ENCODE measurements at regions not wholly inside any gene's neighbourhood (a gene's known extent, or its start where the extent isn't known, plus 50 kb on each side); places are given as distances from the start of the nearest gene placed in this dataset.

GRCh38 chr2:22486343-22486742 lies 898.6 kb upstream of the KLHL29 start:
- no peak for TF ChIP-seq CTCF (IDR thresholded peaks at IDR 0.05)
- no peak for TF ChIP-seq NR3C1 (CRISPR knock-in tag; conservative IDR thresholded peaks at IDR 0.05; ENCODE audit: low read depth)

Measured in WTC11 (cell line).